Heart left ventricle (tissue), 16 donors: ENCODE measurements at regions not wholly inside any gene's neighbourhood (a gene's known extent, or its start where the extent isn't known, plus 50 kb on each side); places are given as distances from the start of the nearest gene placed in this dataset.
A peak's percentile ranks its signal among the peaks of the same experiment; 100 is the strongest.

ENCODE experiments used
- ATAC-seq, 4 donors: fragments of 200-7000 bp; cut with Tn5 transposase; one replicate each; pipeline ENCODE4 v1.9.1; 2020 to 2022; ENCODE audit warnings: moderate library complexity in 4 of 4, mild to moderate bottlenecking in 3 of 4, moderate number of reproducible peaks in 1 of 4
- DNase-seq, 5 donors: peaks; one replicate each; pipeline ENCODE4 v3.0.0-alpha.2; 2020
- H3K27ac ChIP-seq, 12 donors: fragments of 200-600 bp; sonication (generic) in 4 of 12; one replicate each; pipeline versions ENCODE4 v1.5.0 to v1.8.0; 2016 to 2022; ENCODE audit warnings: mild to moderate bottlenecking in 2 of 12
- H3K27me3 ChIP-seq, 9 donors: fragments of 200-600 bp; sonication (generic) in 2 of 9; one replicate each; pipeline versions ENCODE4 v1.5.1 to v1.8.0; 2016 to 2022; ENCODE audit warnings: mild to moderate bottlenecking in 3 of 9
- H3K36me3 ChIP-seq, 9 donors: fragments of 200-600 bp; sonication (generic) in 2 of 9; one replicate each; pipeline versions ENCODE4 v1.5.0 to v1.8.0; 2018 to 2022; ENCODE audit warnings: mild to moderate bottlenecking in 2 of 9
- H3K4me1 ChIP-seq, 12 donors: fragments of 200-600 bp; sonication (generic) in 4 of 12; one replicate each; pipeline versions ENCODE4 v1.5.0 to v1.8.0; 2016 to 2022; ENCODE audit warnings: mild to moderate bottlenecking in 3 of 12
- H3K4me3 ChIP-seq, 12 donors: fragments of 200-600 bp; sonication (generic) in 4 of 12; one replicate each; pipeline versions ENCODE4 v1.5.0 to v1.8.0; 2017 to 2022; ENCODE audit warnings: mild to moderate bottlenecking in 9 of 12, moderate library complexity in 4 of 12
- H3K9me3 ChIP-seq, 12 donors: fragments of 200-600 bp; sonication (generic) in 4 of 12; one replicate each; pipeline versions ENCODE4 v1.5.0 to v1.8.0; 2016 to 2022; ENCODE audit warnings: mild to moderate bottlenecking in 1 of 12
- CTCF ChIP-seq, 12 donors: fragments of 200-600 bp; sonication (generic) in 4 of 12; IDR thresholded peaks; one replicate each; pipeline versions ENCODE4 v1.5.0 to v1.8.0; 2018 to 2022; ENCODE audit warnings: antibody characterized with exemption in 12 of 12, mild to moderate bottlenecking in 5 of 12
- POLR2A ChIP-seq, 2 donors: fragments of 450-650 bp; IDR thresholded peaks; one replicate each; pipeline ENCODE4 v1.6.1; 2017; ENCODE audit warnings: antibody characterized with exemption in 2 of 2, mild to moderate bottlenecking in 2 of 2, moderate library complexity in 2 of 2
- WGBS, 4 donors: extraction: QIAGEN DNeasy Blood & Tissue Kit in 2 of 4; methylation state at CpG; one replicate each; pipeline versions ENCODE4 v1.1.5 to v1.1.7; 2013 to 2018; 5-methylcytosine and 5-hydroxymethylcytosine counted together
- intact Hi-C, 10 donors: fragments of 100-400 bp; cut with DNase I; formaldehyde crosslinking; loops; one replicate each; pipeline versions ENCODE4 v1.11.1 to v1.14.2; 2022
- donor health status: ischemic (EF 13 %, LVEDD 7.1; RV severe dilation, severe dysfunction).
- donor health status: healthy with polysubstance abuse.
- donor health status: DM: no; HTN: yes; CAD: no.
- donor health status: DM: no; HTN: no; CAD: no.
- donor health status: ischemic (EF 25% LVEDD 6.9; RV normal size, moderate dysfunction).
- donor health status: ischemic (EF 25% LVEDD 5.7; RV mildly dilated, moderate dysfunction).
- donor health status: healthy.
- donor health status: DM: yes; HTN: yes; CAD: no.
- donor health status: ischemic (EF 35%, LVEDD 5.7; RV mildly dilated, moderate dysfunction).
- donor health status: nonischemic (EF 11% LVEDD 7.7; RV severe dilation, severe dysfunction).
- donor health status: DM: yes; HTN: yes; CAD: no.
- donor health status: PGD.
- donor health status: ischemic (EF 29% LVEDD 5.4; RV normal size, mild dysfunction).
- donor health status: nonischemic (EF 23%, LVEDD 6.1; RV moderate dilation, normal function).

GRCh38 chr17:27381007-27381501, 75.2 kb upstream of the KSR1 start:
- Histone ChIP-seq H3K4me1 (peaks cover 0 to 31% (median 20%) of the 10 kb centered on the region in 12 donors), H3K4me3 (peak overlapping the region in 3 of 12 donors; percentile 36 to 41 (median 40)), H3K27ac (peak overlapping the region in 1 of 12 donors; percentile 73), H3K36me3 (no peaks in the 10 kb centered on the region), H3K27me3 (no peaks in the 10 kb centered on the region), H3K9me3 (peaks cover 0 to 10% (median 0%) of the 10 kb centered on the region in 12 donors)
- DNase-seq (peak; percentile 73 to 89 (median 75)), ATAC-seq (peak; percentile 24 to 76 (median 68))
- intact Hi-C loops, result loop anchor here in 3 of 10 donors (2.0 to 5.0 kb wide), 3 partner anchors 26 to 144 kb away; no protein-coding TSS in a partner anchor
- WGBS, 4 donors, result 41 to 88% (median 54%) methylated on average over 8 to 22 of the region's 22 CpGs
- peak; percentile 74 to 95 (median 86) for TF ChIP-seq CTCF (IDR thresholded peaks at IDR 0.05)
- TF ChIP-seq POLR2A (IDR thresholded peaks at IDR 0.05), result no peak

GRCh38 chr17:27382025-27382424, 74.2 kb upstream of the KSR1 start:
- Histone ChIP-seq H3K4me3 (no peak overlapping the region), H3K36me3 (no peaks in the 10 kb centered on the region), H3K4me1 (peaks cover 0 to 31% (median 20%) of the 10 kb centered on the region in 12 donors), H3K27ac (no peak overlapping the region), H3K27me3 (no peaks in the 10 kb centered on the region), H3K9me3 (peaks cover 0 to 7% (median 0%) of the 10 kb centered on the region in 12 donors)
- TF ChIP-seq CTCF (IDR thresholded peaks at IDR 0.05), result no peak
- TF ChIP-seq POLR2A (IDR thresholded peaks at IDR 0.05), result no peak
- no peak for ATAC-seq
- 93 to 95% (median 95%) methylated on average over 5 of the region's 5 CpGs for WGBS, 4 donors
- DNase-seq, result no peak
- intact Hi-C loops, result loop anchor here in 1 of 10 donors (5.0 kb wide), 1 partner anchor 145 kb away; no protein-coding TSS in a partner anchor

- no peak for TF ChIP-seq POLR2A (IDR thresholded peaks at IDR 0.05)
- peak in 2 of 12 donors; percentile 8 to 19 for TF ChIP-seq CTCF (IDR thresholded peaks at IDR 0.05)
- Histone ChIP-seq H3K27ac (peak overlapping the region in 4 of 12 donors; percentile 13 to 46 (median 34)), H3K9me3 (no peaks in the 10 kb centered on the region), H3K4me1 (peaks cover 0 to 31% (median 20%) of the 10 kb centered on the region in 12 donors), H3K27me3 (no peaks in the 10 kb centered on the region), H3K4me3 (no peak overlapping the region), H3K36me3 (no peaks in the 10 kb centered on the region)
- peak; percentile 84 to 93 (median 90) for ATAC-seq
- DNase-seq, result peak; percentile 71 to 82 (median 76)
- intact Hi-C loops, result loop anchor here in 1 of 10 donors (5.0 kb wide), 1 partner anchor 147 kb away; no protein-coding TSS in a partner anchor
- WGBS, 4 donors, result 15 to 29% (median 19%) methylated on average over 7 of the region's 7 CpGs
These were observed 72.0 kb upstream of the KSR1 start for GRCh38 chr17:27384261-27384701.

- Histone ChIP-seq H3K27me3 (no peaks in the 10 kb centered on the region), H3K4me1 (peaks cover 0 to 28% (median 19%) of the 10 kb centered on the region in 12 donors), H3K36me3 (no peaks in the 10 kb centered on the region), H3K27ac (peak overlapping the region in 4 of 12 donors; percentile 13 to 46 (median 34)), H3K4me3 (no peak overlapping the region), H3K9me3 (no peaks in the 10 kb centered on the region)
- intact Hi-C loops, result loop anchor here in 1 of 10 donors (5.0 kb wide), 1 partner anchor 147 kb away; no protein-coding TSS in a partner anchor
- DNase-seq, result no peak
- no peak for ATAC-seq
- 60 to 71% (median 67%) methylated on average over 2 of the region's 2 CpGs for WGBS, 4 donors
- no peak for TF ChIP-seq POLR2A (IDR thresholded peaks at IDR 0.05)
- no peak for TF ChIP-seq CTCF (IDR thresholded peaks at IDR 0.05)
These were observed 71.5 kb upstream of the KSR1 start for GRCh38 chr17:27384726-27385125.
